Spleen (tissue), 11 donors: ENCODE measurements at regions not wholly inside any gene's neighbourhood (a gene's known extent, or its start where the extent isn't known, plus 50 kb on each side); places are given as distances from the start of the nearest gene placed in this dataset.

Experiments used
- DNase-seq: peaks from one replicate; pipeline ENCODE4 v3.0.0-alpha.2; 2020
- H3K27ac ChIP-seq, 8 donors: fragments of 200-600 bp; sonication (generic) in 7 of 8; 1 replicate in 4 of 8; 2 replicates in 4 of 8; pipeline versions ENCODE4 v1.5.0 to v1.8.0; 2016 to 2021; ENCODE audit warnings: inconsistent platforms in 4 of 8, mild to moderate bottlenecking in 4 of 8, moderate library complexity in 1 of 8
- H3K27me3 ChIP-seq, 7 donors: fragments of 200-600 bp; sonication (generic) in 6 of 7; replicated peaks in 1 of 7; 1 replicate in 4 of 7; 2 replicates in 3 of 7; pipeline versions ENCODE4 v1.5.0 to v1.8.0; 2016 to 2021; ENCODE audit warnings: inconsistent platforms in 3 of 7, mild to moderate bottlenecking in 1 of 7
- H3K36me3 ChIP-seq, 6 donors: fragments of 200-600 bp; sonication (generic) in 5 of 6; 1 replicate in 4 of 6; 2 replicates in 2 of 6; pipeline versions ENCODE4 v1.5.0 to v1.8.0; 2016 to 2021; ENCODE audit warnings: inconsistent platforms in 2 of 6
- H3K4me1 ChIP-seq, 6 donors: fragments of 200-600 bp; sonication (generic) in 5 of 6; 1 replicate in 3 of 6; 2 replicates in 3 of 6; pipeline versions ENCODE4 v1.5.0 to v1.8.0; 2016 to 2021; ENCODE audit warnings: inconsistent platforms in 3 of 6
- H3K4me3 ChIP-seq, 8 donors: fragments of 200-600 bp; sonication (generic) in 7 of 8; 1 replicate in 4 of 8; 2 replicates in 4 of 8; pipeline versions ENCODE4 v1.5.0 to v1.8.0; 2016 to 2021; ENCODE audit warnings: inconsistent platforms in 4 of 8, mild to moderate bottlenecking in 4 of 8, moderate library complexity in 2 of 8
- H3K9me3 ChIP-seq, 8 donors: fragments of 200-600 bp; sonication (generic) in 7 of 8; 1 replicate in 4 of 8; 2 replicates in 4 of 8; pipeline versions ENCODE4 v1.5.0 to v1.8.0; 2016 to 2021; ENCODE audit warnings: inconsistent platforms in 4 of 8
- POLR2A ChIP-seq, 3 donors: fragments of 450-650 bp; IDR thresholded peaks; one replicate each; pipeline ENCODE4 v1.5.1; 2017; ENCODE audit warnings: antibody characterized with exemption in 3 of 3, mild to moderate bottlenecking in 1 of 3
- POLR2AphosphoS5 ChIP-seq, 3 donors: sonication (generic); formaldehyde crosslinking; IDR thresholded peaks; one replicate each; pipeline ENCODE4 v1.5.1; 2017; ENCODE audit warnings: antibody characterized with exemption in 3 of 3
- WGBS, 5 donors: extraction: QIAGEN DNeasy Blood & Tissue Kit in 3 of 5; methylation state at CpG; one replicate each; pipeline versions ENCODE4 v1.1.5 to v1.1.7; 2013 to 2018; 5-methylcytosine and 5-hydroxymethylcytosine counted together
- intact Hi-C: fragments of 100-400 bp; cut with DNase I; formaldehyde crosslinking; loops from one replicate; pipeline ENCODE4 v1.15.0; 2023; ENCODE audit warnings: low total_unique reads
- TF ChIP-seq, protein P1 (sequence below), 11 experiments: fragments of 200-600 bp in 7 of 11; fragments of 450-650 bp in 4 of 11; sonication (generic) in 4 of 11; IDR thresholded peaks in 8 of 11; conservative IDR thresholded peaks in 3 of 11; 1 replicate in 7 of 11; 2 replicates in 4 of 11; pipeline versions ENCODE4 v1.4.0 to v1.8.0; 2016 to 2021; ENCODE audit warnings: antibody characterized with exemption in 11 of 11, inconsistent platforms in 4 of 11, mild to moderate bottlenecking in 1 of 11
- donor health status: healthy with polysubstance abuse.
- donor health status: DM: no; HTN: no; CAD: no; lungs with moderate emphysema.
- donor health status: DM: no; HTN: no; CAD: no.
- donor health status: Bipolar disorder and iron deficiency.
- donor health status: healthy.
- donor health status: DM: no; HTN: no; CAD: no.
- donor health status: DM: yes; HTN: yes; CAD: no.

DNA sequence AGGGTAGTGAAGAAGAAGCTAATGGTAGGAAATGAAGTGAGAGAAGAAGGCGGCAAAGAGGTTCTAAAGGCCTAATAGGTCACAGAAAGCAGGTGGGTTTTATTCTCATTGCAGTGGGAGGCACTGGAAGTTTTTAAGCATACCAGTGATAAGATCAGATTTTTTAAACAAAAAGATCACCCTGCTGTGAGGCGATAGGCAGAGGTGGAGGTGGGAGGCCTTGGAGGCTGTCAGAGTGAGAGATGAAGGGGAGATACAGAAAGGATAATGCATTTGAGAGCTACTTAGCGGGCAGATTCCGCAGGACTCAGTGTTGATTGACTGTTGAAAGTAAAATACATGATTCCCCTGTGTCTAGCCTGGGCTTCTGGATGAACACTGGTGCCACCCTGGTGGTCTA is 116.7 kb upstream of the FRY start:
- H3K4me3 ChIP-seq = no peak overlapping the region
- WGBS, 5 donors = 93 to 98% (median 95%) methylated on average over 4 of the region's 4 CpGs
- no peaks in the 10 kb centered on the region for H3K36me3 ChIP-seq
- no peak overlapping the region for H3K27ac ChIP-seq
- no peaks in the 10 kb centered on the region for H3K27me3 ChIP-seq
- no peaks in the 10 kb centered on the region for H3K9me3 ChIP-seq
- DNase-seq = no peak
- peaks cover 0 to 23% (median 7%) of the 10 kb centered on the region in 6 donors for H3K4me1 ChIP-seq
- intact Hi-C loops = loop anchor here (5.0 kb wide), 1 partner anchor 397 kb away; no protein-coding TSS in a partner anchor
- TF ChIP-seq, protein P1, sequence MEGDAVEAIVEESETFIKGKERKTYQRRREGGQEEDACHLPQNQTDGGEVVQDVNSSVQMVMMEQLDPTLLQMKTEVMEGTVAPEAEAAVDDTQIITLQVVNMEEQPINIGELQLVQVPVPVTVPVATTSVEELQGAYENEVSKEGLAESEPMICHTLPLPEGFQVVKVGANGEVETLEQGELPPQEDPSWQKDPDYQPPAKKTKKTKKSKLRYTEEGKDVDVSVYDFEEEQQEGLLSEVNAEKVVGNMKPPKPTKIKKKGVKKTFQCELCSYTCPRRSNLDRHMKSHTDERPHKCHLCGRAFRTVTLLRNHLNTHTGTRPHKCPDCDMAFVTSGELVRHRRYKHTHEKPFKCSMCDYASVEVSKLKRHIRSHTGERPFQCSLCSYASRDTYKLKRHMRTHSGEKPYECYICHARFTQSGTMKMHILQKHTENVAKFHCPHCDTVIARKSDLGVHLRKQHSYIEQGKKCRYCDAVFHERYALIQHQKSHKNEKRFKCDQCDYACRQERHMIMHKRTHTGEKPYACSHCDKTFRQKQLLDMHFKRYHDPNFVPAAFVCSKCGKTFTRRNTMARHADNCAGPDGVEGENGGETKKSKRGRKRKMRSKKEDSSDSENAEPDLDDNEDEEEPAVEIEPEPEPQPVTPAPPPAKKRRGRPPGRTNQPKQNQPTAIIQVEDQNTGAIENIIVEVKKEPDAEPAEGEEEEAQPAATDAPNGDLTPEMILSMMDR (IDR thresholded peaks at IDR 0.05 in 8 of 11, conservative IDR thresholded peaks at IDR 0.05 in 3 of 11) = no peak
- TF ChIP-seq POLR2A (IDR thresholded peaks at IDR 0.05) (no peak), POLR2AphosphoS5 (IDR thresholded peaks at IDR 0.05) (no peak)

DNA sequence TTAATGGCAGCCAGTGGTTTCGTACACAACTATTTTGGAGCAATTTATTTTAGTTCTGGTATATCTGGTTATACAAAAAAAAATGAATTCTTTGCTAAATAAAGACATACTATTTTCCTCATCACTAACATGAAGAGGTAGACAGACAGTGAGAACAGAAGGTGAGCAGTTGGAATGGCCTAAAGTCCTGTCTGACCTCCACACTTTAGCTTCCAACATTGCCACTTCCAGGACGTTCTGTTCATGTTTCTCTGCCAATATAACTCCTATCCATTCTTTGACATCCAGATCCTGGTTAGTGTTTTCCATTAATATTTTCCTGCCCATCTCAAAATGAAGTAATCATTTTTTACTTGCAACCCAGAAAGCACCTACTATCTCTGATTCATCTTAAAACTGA is 112.9 kb upstream of the FRY start:
- intact Hi-C loops = no loop called here
- Histone ChIP-seq H3K9me3 (no peaks in the 10 kb centered on the region), H3K4me3 (no peak overlapping the region), H3K36me3 (no peaks in the 10 kb centered on the region), H3K4me1 (peaks cover 0 to 11% (median 1%) of the 10 kb centered on the region in 6 donors), H3K27ac (no peak overlapping the region), H3K27me3 (no peaks in the 10 kb centered on the region)
- WGBS, 5 donors = 83 to 93% (median 91%) methylated on average over 2 of the region's 2 CpGs
- no peak for TF ChIP-seq POLR2A (IDR thresholded peaks at IDR 0.05)
- no peak for TF ChIP-seq POLR2AphosphoS5 (IDR thresholded peaks at IDR 0.05)
- TF ChIP-seq, protein P1 (IDR thresholded peaks at IDR 0.05 in 8 of 11, conservative IDR thresholded peaks at IDR 0.05 in 3 of 11) = no peak
- DNase-seq = no peak

DNA sequence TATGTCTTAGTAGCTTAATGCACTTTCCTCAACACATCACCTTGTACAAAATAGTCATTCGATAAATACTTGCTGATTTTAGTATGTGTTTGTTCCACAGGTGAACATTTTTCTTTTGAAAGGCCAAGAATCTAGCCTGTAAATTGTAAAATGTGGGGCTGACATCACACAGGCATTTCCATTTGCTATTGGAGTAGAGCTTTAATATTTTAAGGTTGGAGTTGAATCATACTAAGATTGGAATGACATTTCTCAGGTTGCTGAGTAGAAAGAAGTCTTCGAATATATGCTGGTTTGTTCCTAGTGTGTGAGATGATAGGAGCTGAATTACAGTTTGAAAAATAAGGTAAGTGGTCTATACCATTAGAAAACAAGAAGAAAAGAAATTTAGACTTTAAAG is 112.3 kb upstream of the FRY start:
- Histone ChIP-seq H3K27me3 (no peaks in the 10 kb centered on the region), H3K27ac (no peak overlapping the region), H3K4me1 (peaks cover 0 to 11% (median 1%) of the 10 kb centered on the region in 6 donors), H3K36me3 (no peaks in the 10 kb centered on the region), H3K4me3 (no peak overlapping the region), H3K9me3 (no peaks in the 10 kb centered on the region)
- 89 to 98% (median 94%) methylated on average over 2 of the region's 2 CpGs for WGBS, 5 donors
- intact Hi-C loops = no loop called here
- TF ChIP-seq POLR2AphosphoS5 (IDR thresholded peaks at IDR 0.05) = no peak
- TF ChIP-seq, protein P1 (IDR thresholded peaks at IDR 0.05 in 8 of 11, conservative IDR thresholded peaks at IDR 0.05 in 3 of 11) = no peak
- TF ChIP-seq POLR2A (IDR thresholded peaks at IDR 0.05) = no peak
- DNase-seq = no peak

DNA sequence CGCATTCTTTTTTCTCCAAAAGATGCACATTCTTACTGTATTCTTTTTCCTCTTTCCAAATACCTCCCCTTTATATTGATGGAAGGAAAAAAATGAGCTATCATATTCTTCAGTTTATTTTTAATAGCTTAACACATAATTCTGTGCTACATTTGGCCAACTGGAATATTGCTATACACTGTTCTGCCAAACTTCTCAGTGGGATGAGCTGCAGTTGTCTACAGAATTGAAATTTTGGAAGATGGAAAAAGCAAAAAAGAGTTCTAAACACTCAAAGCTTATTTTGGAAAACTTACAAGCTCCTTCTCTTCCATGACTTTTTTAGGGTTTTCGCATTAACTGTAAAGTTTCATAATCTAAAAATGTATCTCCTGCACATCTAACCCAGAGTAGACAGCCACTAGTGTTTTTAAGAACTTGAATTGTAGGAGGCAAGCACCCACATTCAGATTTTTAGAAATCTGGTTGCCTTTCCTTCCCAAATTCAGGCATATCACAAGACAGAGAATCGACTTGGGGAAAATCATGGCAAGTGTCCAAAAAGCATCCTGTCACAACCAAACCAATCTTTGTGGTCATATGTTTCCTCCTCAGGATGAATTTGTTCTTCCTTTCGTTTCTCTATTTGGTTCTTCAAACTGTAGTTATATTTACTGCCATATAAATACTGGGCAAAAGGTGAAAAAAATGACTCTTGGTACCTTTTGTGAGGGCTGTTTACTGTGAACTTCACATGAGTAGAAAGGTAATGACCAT is 111.4 kb upstream of the FRY start:
- 38 to 47% (median 42%) methylated on average over 4 of the region's 4 CpGs for WGBS, 5 donors
- intact Hi-C loops = no loop called here
- no peak for DNase-seq
- Histone ChIP-seq H3K36me3 (no peaks in the 10 kb centered on the region), H3K27ac (no peak overlapping the region), H3K9me3 (no peaks in the 10 kb centered on the region), H3K4me1 (peaks cover 0 to 11% (median 1%) of the 10 kb centered on the region in 6 donors), H3K4me3 (no peak overlapping the region), H3K27me3 (no peaks in the 10 kb centered on the region)
- TF ChIP-seq POLR2AphosphoS5 (IDR thresholded peaks at IDR 0.05) = no peak
- no peak for TF ChIP-seq POLR2A (IDR thresholded peaks at IDR 0.05)
- TF ChIP-seq, protein P1 (IDR thresholded peaks at IDR 0.05 in 8 of 11, conservative IDR thresholded peaks at IDR 0.05 in 3 of 11) = no peak
